NCI-H510A treated with DMSO at 0.1 percent for 48 hours (cell line): ENCODE measurements at regions not wholly inside any gene's neighbourhood (a gene's known extent, or its start where the extent isn't known, plus 50 kb on each side); places are given as distances from the start of the nearest gene placed in this dataset.
"Not testable (repeated sequence)": the region's sequence is repeated elsewhere in the genome, so short reads cannot be mapped to it uniquely, and the experiment has no call there.

Experiments used
- DNase-seq: peaks from one replicate; lab custom pipeline; 2025; lab: John Stamatoyannopoulos, UW

- no peak for DNase-seq
These were observed 427.7 kb downstream of the LRRIQ3 start for GRCh38 chr1:73770109-73770905.

GRCh38 chr1:73766786-73767348, 431.1 kb downstream of the LRRIQ3 start:
- no peak for DNase-seq

- peak; percentile 49 for DNase-seq
These were observed 432.3 kb downstream of the LRRIQ3 start for GRCh38 chr1:73765551-73766233.

- DNase-seq, result no peak
These were observed 436.4 kb downstream of the LRRIQ3 start for GRCh38 chr1:73761559-73761958.

GRCh38 chr1:73759011-73759410, 439.0 kb downstream of the LRRIQ3 start:
- no peak for DNase-seq

- DNase-seq, result no peak
These were observed 441.2 kb downstream of the LRRIQ3 start for GRCh38 chr1:73756817-73757216.

GRCh38 chr1:73755649-73756048, 442.3 kb downstream of the LRRIQ3 start:
- DNase-seq, result peak; percentile 64

GRCh38 chr1:73749996-73750395, 448.0 kb downstream of the LRRIQ3 start:
- DNase-seq, result no peak

- DNase-seq, result no peak
These were observed 453.0 kb downstream of the LRRIQ3 start for GRCh38 chr1:73744985-73745384.

GRCh38 chr1:73736125-73736524, 461.9 kb downstream of the LRRIQ3 start:
- no peak for DNase-seq

GRCh38 chr1:73727036-73727435, 470.9 kb downstream of the LRRIQ3 start:
- no peak for DNase-seq

GRCh38 chr1:73722055-73722454, 475.9 kb downstream of the LRRIQ3 start:
- DNase-seq, result no peak

GRCh38 chr1:73717976-73718375, 480.0 kb downstream of the LRRIQ3 start:
- DNase-seq, result no peak

GRCh38 chr1:73711089-73711488, 486.9 kb downstream of the LRRIQ3 start:
- no peak for DNase-seq

GRCh38 chr1:73701826-73702225, 496.1 kb downstream of the LRRIQ3 start:
- no peak for DNase-seq

- DNase-seq, result no peak
These were observed 521.8 kb downstream of the LRRIQ3 start for GRCh38 chr1:73676186-73676585.

GRCh38 chr1:73674945-73675561, 522.9 kb downstream of the LRRIQ3 start:
- peak; percentile 85 for DNase-seq

GRCh38 chr1:73673971-73674370, 524.0 kb downstream of the LRRIQ3 start:
- peak; percentile 11 for DNase-seq

GRCh38 chr1:73671530-73671929, 526.4 kb downstream of the LRRIQ3 start:
- no peak for DNase-seq

- not testable (repeated sequence) for DNase-seq
These were observed 530.0 kb downstream of the LRRIQ3 start for GRCh38 chr1:73667959-73668358.

- no peak for DNase-seq
These were observed 535.5 kb downstream of the LRRIQ3 start for GRCh38 chr1:73662526-73662925.

GRCh38 chr1:73659136-73659535, 538.8 kb downstream of the LRRIQ3 start:
- no peak for DNase-seq

GRCh38 chr1:73654714-73655113, 543.3 kb downstream of the LRRIQ3 start:
- no peak for DNase-seq
